A673 (cell line): ENCODE measurements at regions not wholly inside any gene's neighbourhood (a gene's known extent, or its start where the extent isn't known, plus 50 kb on each side); places are given as distances from the start of the nearest gene placed in this dataset.

ENCODE experiments used
- CTCF ChIP-seq: fragments of 300-800, 200-600 bp; sonication (generic); conservative IDR thresholded peaks from 2 replicates; pipeline ENCODE4 v1.5.1; 2017; ENCODE audit warnings: low read depth, mild to moderate bottlenecking, antibody characterized with exemption, low read length, moderate library complexity, mixed read lengths
- EZH2 ChIP-seq: fragments of 200-600 bp; sonication (generic); IDR thresholded peaks from 2 replicates; pipeline ENCODE4 v1.6.1; 2017; ENCODE audit warnings: borderline replicate concordance, low read depth, mild to moderate bottlenecking, mixed read lengths, antibody characterized with exemption, low read length; ENCODE audit not compliant: poor library complexity, severe bottlenecking

GRCh38 chr1:233460692-233461091 lies 133.2 kb downstream of the MAP3K21 start:
- TF ChIP-seq CTCF, result no peak
- no peak for TF ChIP-seq EZH2
